GM12865 (cell line): ENCODE measurements at regions not wholly inside any gene's neighbourhood (a gene's known extent, or its start where the extent isn't known, plus 50 kb on each side); places are given as distances from the start of the nearest gene placed in this dataset.

Experiments
- DNase-seq: peaks from one replicate; pipeline ENCODE4 v3.0.0; 2010; ENCODE audit warnings: low read depth
- H3K4me3 ChIP-seq: 2 replicates; pipeline ENCODE4 v1.5.1; 2011; ENCODE audit warnings: mild to moderate bottlenecking, low read depth, low read length, control low read depth
- CTCF ChIP-seq: IDR thresholded peaks from 2 replicates; pipeline ENCODE4 v1.5.1; 2011; ENCODE audit warnings: low read length, control low read depth, low read depth, inconsistent platforms; ENCODE audit not compliant: insufficient read depth; ENCODE audit errors: missing control alignments

GRCh38 chr2:205937211-205937610, 148.8 kb downstream of the INO80D start:
- no peak overlapping the region for H3K4me3 ChIP-seq
- DNase-seq, result no peak
- TF ChIP-seq CTCF, result no peak

GRCh38 chr2:205936446-205936845, 149.5 kb downstream of the INO80D start:
- H3K4me3 ChIP-seq, result no peak overlapping the region
- DNase-seq, result no peak
- no peak for TF ChIP-seq CTCF

- TF ChIP-seq CTCF, result no peak
- DNase-seq, result no peak
- no peak overlapping the region for H3K4me3 ChIP-seq
Observed at GRCh38 chr2:205934443-205934842, 151.5 kb downstream of the INO80D start.

- TF ChIP-seq CTCF, result no peak
- DNase-seq, result no peak
- H3K4me3 ChIP-seq, result no peak overlapping the region
Observed at GRCh38 chr2:205932861-205933260, 153.1 kb downstream of the INO80D start.

GRCh38 chr2:205931388-205931787, 154.6 kb downstream of the INO80D start:
- no peak for DNase-seq
- no peak for TF ChIP-seq CTCF
- no peak overlapping the region for H3K4me3 ChIP-seq

GRCh38 chr2:205930209-205930608, 155.8 kb downstream of the INO80D start:
- DNase-seq, result no peak
- no peak overlapping the region for H3K4me3 ChIP-seq
- TF ChIP-seq CTCF, result no peak

GRCh38 chr2:205929246-205929942, 156.6 kb downstream of the INO80D start:
- no peak for DNase-seq
- TF ChIP-seq CTCF, result no peak
- H3K4me3 ChIP-seq, result no peak overlapping the region
